WERI-Rb-1 (cell line): ENCODE measurements at regions not wholly inside any gene's neighbourhood (a gene's known extent, or its start where the extent isn't known, plus 50 kb on each side); places are given as distances from the start of the nearest gene placed in this dataset.

Experiments
- DNase-seq: peaks from one replicate; pipeline ENCODE4 v3.0.0-alpha.2; 2020
- H3K27ac ChIP-seq: fragments of 250-450 bp; sonication (Bioruptor Pico); 2 replicates; pipeline ENCODE4 v1.5.1; 2020; ENCODE audit warnings: mild to moderate bottlenecking, moderate library complexity
- H3K27me3 ChIP-seq: fragments of 250-450 bp; sonication (Bioruptor Pico); 2 replicates; pipeline ENCODE4 v1.5.1; 2021; ENCODE audit warnings: mild to moderate bottlenecking, low read depth, moderate library complexity; ENCODE audit not compliant: insufficient read depth, severe bottlenecking
- H3K36me3 ChIP-seq: fragments of 250-450 bp; sonication (Bioruptor Pico); 2 replicates; pipeline ENCODE4 v1.5.1; 2020; ENCODE audit warnings: mild to moderate bottlenecking, moderate library complexity
- H3K4me3 ChIP-seq: 2 replicates; pipeline ENCODE4 v1.5.1; 2011; ENCODE audit warnings: low read depth, mild to moderate bottlenecking, control low read depth, low read length
- H3K9me3 ChIP-seq: fragments of 250-450 bp; sonication (Bioruptor Pico); 2 replicates; pipeline ENCODE4 v1.5.1; 2021; ENCODE audit warnings: mild to moderate bottlenecking, moderate library complexity; ENCODE audit not compliant: severe bottlenecking
- TF ChIP-seq, protein P1 (sequence below): IDR thresholded peaks from 2 replicates; pipeline ENCODE4 v1.5.1; 2011; ENCODE audit warnings: low read depth, mild to moderate bottlenecking, control low read depth, inconsistent platforms, low read length

DNA sequence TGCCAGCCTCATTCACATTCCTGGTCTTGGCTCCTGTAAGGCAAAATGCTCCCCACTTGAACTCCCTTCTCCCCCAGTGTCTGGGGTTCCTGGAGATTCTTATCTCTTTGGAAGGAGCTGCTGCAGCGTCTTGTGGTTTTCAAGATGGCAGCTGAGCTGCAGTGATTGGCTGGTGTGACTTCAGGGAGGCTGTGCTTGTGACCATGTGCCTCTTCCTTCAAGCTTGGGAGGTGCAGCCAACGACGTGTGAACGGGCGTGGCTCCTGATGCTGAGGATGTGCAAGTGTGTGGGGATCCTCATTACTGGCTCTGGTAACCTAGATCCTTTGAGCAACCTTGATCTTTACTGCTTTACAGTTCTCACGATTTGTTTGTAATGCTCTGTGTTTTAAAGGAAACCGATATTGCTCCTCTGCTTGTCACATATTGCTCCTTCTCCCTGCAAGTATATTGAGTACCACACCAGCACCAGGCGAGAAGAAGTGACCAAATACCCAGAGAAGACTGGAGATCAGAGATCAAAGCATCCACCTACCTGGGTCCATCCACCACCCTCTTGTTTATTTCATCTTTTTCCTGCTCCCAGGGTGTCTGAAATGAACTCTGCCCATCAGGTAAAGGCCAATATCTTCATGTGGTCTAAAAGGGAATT lies 208.5 kb downstream of the FGF9 start:
- no peak overlapping the region for H3K27ac ChIP-seq
- H3K27me3 ChIP-seq = peaks cover 99% of the 10 kb centered on the region
- H3K4me3 ChIP-seq = no peak overlapping the region
- H3K9me3 ChIP-seq = peaks cover 2% of the 10 kb centered on the region
- no peaks in the 10 kb centered on the region for H3K36me3 ChIP-seq
- DNase-seq = no peak
- TF ChIP-seq, protein P1, sequence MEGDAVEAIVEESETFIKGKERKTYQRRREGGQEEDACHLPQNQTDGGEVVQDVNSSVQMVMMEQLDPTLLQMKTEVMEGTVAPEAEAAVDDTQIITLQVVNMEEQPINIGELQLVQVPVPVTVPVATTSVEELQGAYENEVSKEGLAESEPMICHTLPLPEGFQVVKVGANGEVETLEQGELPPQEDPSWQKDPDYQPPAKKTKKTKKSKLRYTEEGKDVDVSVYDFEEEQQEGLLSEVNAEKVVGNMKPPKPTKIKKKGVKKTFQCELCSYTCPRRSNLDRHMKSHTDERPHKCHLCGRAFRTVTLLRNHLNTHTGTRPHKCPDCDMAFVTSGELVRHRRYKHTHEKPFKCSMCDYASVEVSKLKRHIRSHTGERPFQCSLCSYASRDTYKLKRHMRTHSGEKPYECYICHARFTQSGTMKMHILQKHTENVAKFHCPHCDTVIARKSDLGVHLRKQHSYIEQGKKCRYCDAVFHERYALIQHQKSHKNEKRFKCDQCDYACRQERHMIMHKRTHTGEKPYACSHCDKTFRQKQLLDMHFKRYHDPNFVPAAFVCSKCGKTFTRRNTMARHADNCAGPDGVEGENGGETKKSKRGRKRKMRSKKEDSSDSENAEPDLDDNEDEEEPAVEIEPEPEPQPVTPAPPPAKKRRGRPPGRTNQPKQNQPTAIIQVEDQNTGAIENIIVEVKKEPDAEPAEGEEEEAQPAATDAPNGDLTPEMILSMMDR = no peak

DNA sequence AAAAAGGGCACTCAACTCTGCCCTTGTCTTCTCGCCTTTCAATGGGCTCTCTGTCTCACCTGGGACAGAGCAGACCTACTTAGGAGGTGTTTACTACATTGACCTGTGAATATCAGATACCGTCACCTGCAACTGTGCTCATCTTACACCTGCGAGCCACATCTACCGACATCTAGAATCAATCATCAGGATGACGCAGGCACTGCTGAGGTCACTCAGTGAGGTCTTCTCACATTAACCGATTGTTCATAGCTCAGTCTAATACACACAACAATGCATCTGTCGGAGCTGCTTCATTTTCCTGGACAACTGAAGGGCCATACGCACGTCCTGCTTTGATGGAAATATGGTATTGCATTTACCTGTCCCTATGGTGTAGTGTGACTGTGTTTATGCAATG lies 211.9 kb downstream of the FGF9 start:
- TF ChIP-seq, protein P1 = no peak
- H3K9me3 ChIP-seq = no peaks in the 10 kb centered on the region
- H3K27me3 ChIP-seq = peaks cover 99% of the 10 kb centered on the region
- no peak for DNase-seq
- H3K4me3 ChIP-seq = no peak overlapping the region
- no peaks in the 10 kb centered on the region for H3K36me3 ChIP-seq
- H3K27ac ChIP-seq = no peak overlapping the region

GRCh38 chr13:21883713-21884112 lies 212.8 kb downstream of the FGF9 start:
- Histone ChIP-seq H3K36me3 (no peaks in the 10 kb centered on the region), H3K27ac (no peak overlapping the region), H3K27me3 (peaks cover 98% of the 10 kb centered on the region), H3K4me3 (no peak overlapping the region), H3K9me3 (no peaks in the 10 kb centered on the region)
- TF ChIP-seq, protein P1 = no peak
- DNase-seq = no peak

- Histone ChIP-seq H3K4me3 (no peak overlapping the region), H3K36me3 (no peaks in the 10 kb centered on the region), H3K27me3 (peaks cover 91% of the 10 kb centered on the region), H3K27ac (no peak overlapping the region), H3K9me3 (no peaks in the 10 kb centered on the region)
- DNase-seq = no peak
- TF ChIP-seq, protein P1 = no peak
Measured at GRCh38 chr13:21884299-21884909, 213.5 kb downstream of the FGF9 start.

- TF ChIP-seq, protein P1 = no peak
- no peak for DNase-seq
- H3K9me3 ChIP-seq = no peaks in the 10 kb centered on the region
Measured at GRCh38 chr13:21884965-21885567, 214.2 kb downstream of the FGF9 start.

More at GRCh38 chr13:21884965-21885567, 214.2 kb downstream of the FGF9 start:
- Histone ChIP-seq H3K27me3 (peaks cover 85% of the 10 kb centered on the region), H3K4me3 (no peak overlapping the region), H3K36me3 (no peaks in the 10 kb centered on the region), H3K27ac (no peak overlapping the region)
